Fibroblast of the aortic adventitia (primary cell): ENCODE measurements at regions not wholly inside any gene's neighbourhood (a gene's known extent, or its start where the extent isn't known, plus 50 kb on each side); places are given as distances from the start of the nearest gene placed in this dataset.
A peak's percentile ranks its signal among the peaks of the same experiment; 100 is the strongest.

ENCODE experiments used
- DNase-seq: peaks from one replicate; pipeline ENCODE4 v3.0.0-alpha.2; 2010; ENCODE audit warnings: low read depth
- H3K4me3 ChIP-seq: 2 replicates; pipeline ENCODE4 v1.5.1; 2011; ENCODE audit warnings: low read depth, mild to moderate bottlenecking, control low read depth, low read length, moderate library complexity
- TF ChIP-seq, protein P1 (sequence below): IDR thresholded peaks from 2 replicates; pipeline ENCODE4 v1.5.1; 2011; ENCODE audit warnings: mild to moderate bottlenecking, low read length, control low read depth, inconsistent platforms; ENCODE audit not compliant: insufficient read depth

DNA sequence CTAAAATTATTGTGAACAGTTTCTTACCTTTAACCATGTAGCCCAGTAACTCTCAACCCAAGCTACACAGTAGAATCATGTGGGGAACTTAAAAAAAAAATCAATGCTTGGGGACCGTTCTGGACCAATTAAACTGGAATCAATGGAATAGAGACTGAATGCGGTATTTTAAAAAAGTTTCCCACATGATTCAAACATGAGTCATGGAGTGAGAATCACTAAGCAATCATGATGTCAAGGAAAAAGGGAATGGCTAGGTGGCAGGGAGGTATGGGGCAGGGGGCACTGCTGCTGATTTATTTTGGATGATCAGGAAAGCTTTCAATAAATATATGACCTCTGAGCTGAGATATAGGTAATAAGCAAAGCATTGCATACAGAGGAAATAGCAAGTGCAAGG, 250.5 kb upstream of the RORA start:
- no peak for DNase-seq
- H3K4me3 ChIP-seq: no peak overlapping the region
- TF ChIP-seq, protein P1, sequence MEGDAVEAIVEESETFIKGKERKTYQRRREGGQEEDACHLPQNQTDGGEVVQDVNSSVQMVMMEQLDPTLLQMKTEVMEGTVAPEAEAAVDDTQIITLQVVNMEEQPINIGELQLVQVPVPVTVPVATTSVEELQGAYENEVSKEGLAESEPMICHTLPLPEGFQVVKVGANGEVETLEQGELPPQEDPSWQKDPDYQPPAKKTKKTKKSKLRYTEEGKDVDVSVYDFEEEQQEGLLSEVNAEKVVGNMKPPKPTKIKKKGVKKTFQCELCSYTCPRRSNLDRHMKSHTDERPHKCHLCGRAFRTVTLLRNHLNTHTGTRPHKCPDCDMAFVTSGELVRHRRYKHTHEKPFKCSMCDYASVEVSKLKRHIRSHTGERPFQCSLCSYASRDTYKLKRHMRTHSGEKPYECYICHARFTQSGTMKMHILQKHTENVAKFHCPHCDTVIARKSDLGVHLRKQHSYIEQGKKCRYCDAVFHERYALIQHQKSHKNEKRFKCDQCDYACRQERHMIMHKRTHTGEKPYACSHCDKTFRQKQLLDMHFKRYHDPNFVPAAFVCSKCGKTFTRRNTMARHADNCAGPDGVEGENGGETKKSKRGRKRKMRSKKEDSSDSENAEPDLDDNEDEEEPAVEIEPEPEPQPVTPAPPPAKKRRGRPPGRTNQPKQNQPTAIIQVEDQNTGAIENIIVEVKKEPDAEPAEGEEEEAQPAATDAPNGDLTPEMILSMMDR: no peak

DNA sequence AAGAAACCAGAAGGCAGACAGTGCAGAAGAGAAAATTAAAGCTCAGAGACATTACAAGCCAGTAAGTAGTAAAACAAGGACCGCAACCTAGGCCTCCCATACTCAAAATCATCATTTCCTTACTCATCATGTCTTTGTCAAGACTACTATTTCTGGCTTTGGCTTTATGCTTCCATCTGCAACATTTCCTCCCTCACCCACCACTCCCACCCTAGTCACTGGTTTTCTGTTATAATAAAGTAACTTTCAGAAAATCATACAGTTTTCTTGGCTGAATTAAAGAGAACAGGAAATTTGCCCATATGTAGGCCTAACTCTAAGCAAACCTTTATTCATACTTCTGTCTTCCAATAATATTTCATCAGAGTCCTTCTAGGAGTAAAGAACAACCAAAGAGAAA, 247.6 kb upstream of the RORA start:
- no peak for DNase-seq
- TF ChIP-seq, protein P1: no peak
- no peak overlapping the region for H3K4me3 ChIP-seq

DNA sequence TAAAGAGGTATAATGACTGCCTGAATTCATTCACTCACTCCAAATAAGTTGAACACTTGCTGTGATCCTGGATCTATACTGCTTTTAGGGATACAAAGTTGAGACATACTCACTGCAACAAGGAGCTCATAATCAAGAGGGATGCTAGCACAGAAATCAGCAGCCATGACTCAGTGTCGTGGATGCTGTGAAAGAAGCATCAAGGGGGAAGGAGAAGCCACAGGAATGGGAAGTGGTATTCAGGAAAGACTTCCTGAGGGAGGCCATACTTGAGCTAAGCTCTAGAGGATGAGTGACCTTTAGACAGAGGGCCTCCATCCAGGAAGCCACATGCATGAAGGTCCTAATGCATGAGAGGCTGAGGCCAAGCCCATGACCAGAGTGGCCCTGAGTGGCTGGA, 245.7 kb upstream of the RORA start:
- H3K4me3 ChIP-seq: no peak overlapping the region
- DNase-seq: no peak
- TF ChIP-seq, protein P1: no peak

DNA sequence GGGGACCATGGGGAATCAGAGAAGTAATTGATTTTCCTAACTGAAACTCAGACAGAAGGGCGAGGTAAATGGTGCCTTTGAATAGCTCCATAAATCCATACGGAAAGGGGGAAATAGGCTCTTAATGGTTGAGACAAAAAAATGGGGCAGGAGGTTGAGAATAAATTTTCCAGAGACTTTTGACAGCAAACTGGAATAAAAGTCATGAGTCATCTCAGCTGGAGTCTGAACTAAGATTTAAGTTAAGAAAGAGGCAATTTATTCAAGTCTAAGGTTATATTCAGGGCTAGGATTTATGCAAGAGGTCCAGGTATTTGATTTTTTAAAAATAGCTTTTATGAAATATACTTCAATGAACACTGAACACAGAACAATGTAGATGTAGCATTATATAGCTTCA, 238.7 kb upstream of the RORA start:
- no peak for DNase-seq
- no peak overlapping the region for H3K4me3 ChIP-seq
- TF ChIP-seq, protein P1: no peak

DNA sequence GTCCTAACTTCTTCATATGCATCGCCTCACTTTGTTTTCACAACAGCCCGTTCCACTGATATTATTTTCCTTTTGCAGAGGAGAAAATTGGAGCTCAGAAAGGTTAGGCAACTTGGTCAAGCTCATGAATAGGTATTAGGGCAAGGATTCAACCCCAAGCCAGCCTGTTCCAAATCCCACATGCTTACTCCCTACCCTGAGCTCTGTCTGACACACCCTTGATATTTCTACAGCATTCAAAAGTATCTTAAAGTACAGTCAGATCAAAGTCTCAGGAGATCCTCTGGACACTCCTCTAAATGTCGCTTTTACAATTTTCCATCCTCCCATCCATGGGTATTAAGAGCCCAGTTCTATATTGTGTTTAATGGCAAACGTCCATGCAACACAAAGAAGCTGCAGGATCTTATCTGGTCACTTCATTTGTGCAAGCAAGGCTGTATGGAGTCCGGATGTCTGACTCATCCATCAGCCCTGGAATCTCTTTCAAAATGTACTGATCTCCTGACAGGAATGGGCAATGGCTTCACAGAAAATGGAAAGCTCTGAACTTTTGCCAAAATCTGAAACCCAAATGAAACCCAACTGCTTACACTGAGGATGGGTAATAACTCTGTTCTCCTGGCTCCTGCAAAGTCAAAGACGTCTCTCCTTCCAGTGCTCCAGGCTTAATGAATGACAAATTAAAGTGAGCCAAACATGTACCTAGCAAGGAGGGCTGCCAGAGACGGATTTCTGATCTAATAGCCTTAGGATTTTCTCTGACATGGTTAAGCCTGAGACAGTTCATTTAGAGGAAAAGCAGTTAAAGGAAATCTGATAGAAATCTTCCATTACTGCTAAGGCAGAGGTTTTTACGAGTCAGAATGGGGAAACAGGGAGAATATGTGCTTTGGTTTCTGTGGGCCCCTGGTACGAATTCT, 230.9 kb upstream of the RORA start:
- DNase-seq: peak; percentile 36
- H3K4me3 ChIP-seq: no peak overlapping the region
- TF ChIP-seq, protein P1: no peak

DNA sequence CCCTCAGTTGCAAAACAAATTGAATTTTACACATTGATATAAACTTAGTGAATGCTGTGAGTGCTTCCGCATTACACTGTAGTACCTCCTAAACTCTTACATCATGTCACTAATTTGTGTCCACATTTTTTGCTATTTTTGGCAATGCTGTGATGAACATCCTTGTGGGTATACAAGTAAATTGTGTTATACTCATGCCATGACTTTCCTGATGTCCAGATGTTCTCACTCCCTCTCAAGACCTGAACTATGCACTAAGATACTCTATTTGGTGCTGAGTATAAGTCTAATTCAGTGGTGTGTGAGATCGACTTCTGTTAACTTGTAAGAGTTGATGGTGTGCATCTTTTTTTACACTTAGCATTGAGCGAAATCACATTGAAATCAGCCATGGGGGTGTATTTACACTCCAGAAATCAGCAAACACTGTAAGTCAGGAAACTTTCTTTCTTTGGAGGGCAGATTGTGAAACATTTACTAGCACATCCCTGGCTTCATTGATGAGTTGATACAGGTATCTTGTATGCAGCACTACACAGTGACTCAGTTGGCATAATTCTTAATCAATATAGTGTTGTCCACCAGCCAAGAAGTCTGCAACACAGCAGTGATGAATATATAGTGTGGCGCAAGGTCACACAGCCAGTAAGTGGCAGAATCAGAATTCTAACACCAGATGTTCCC, 228.1 kb upstream of the RORA start:
- H3K4me3 ChIP-seq: no peak overlapping the region
- no peak for DNase-seq
- TF ChIP-seq, protein P1: no peak
